ENCODE measurements at regions not wholly inside any gene's neighbourhood (a gene's known extent, or its start where the extent isn't known, plus 50 kb on each side); places are given as distances from the start of the nearest gene placed in this dataset.

DNA sequence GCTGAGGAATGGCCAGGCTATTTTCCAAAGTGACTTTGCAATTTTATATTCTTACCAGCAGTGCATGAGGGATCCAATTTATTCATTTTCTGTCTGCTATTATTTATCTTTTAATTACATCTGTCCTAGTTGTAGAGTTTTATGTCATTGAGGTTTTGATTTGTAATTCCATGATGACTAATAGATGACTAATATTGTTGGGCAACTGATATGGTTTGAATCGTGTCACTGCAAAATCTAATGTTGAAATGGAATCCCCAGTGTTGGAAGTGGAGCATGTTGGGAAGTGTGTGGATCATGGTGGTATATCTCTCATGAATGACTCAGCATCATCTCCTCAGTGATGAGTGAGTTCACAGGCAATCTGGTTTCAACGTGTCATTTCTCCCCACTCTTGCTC, 201.5 kb downstream of the TBX22 start:
- H3K27ac Mint-ChIP-seq (ENCODE audit: unreplicated experiment): peak overlapping the region; percentile 47
- Histone ChIP-seq H3K9me3 (ENCODE audit: insufficient read depth, low read depth, low read length) (no peaks in the 10 kb centered on the region), H3K27ac (ENCODE audit: low read depth, low read length) (no peak overlapping the region), H3K4me1 (ENCODE audit: insufficient read depth, low read length) (no peaks in the 10 kb centered on the region), H3K36me3 (ENCODE audit: insufficient read depth, low read length) (no peaks in the 10 kb centered on the region), H2AFZ (ENCODE audit: low read depth, low read length) (no peak overlapping the region), H3K4me3 (ENCODE audit: insufficient read depth, low read depth, low read length) (no peak overlapping the region), H3K9ac (ENCODE audit: low read length) (no peak overlapping the region), H3K4me2 (ENCODE audit: low read length) (no peak overlapping the region), H3K79me2 (ENCODE audit: insufficient read depth, low read length) (no peaks in the 10 kb centered on the region), H4K20me1 (ENCODE audit: insufficient read depth, low read length) (no peaks in the 10 kb centered on the region), H3K27me3 (ENCODE audit: insufficient read depth, low read length) (no peaks in the 10 kb centered on the region)
- no peak for DNase-seq (ENCODE audit: low read depth)
- no peaks in the 10 kb centered on the region for H3K36me3 Mint-ChIP-seq (ENCODE audit: low read depth, unreplicated experiment)
- H3K9me3 Mint-ChIP-seq (ENCODE audit: unreplicated experiment): peaks cover 2% of the 10 kb centered on the region
- TF ChIP-seq, protein P1, sequence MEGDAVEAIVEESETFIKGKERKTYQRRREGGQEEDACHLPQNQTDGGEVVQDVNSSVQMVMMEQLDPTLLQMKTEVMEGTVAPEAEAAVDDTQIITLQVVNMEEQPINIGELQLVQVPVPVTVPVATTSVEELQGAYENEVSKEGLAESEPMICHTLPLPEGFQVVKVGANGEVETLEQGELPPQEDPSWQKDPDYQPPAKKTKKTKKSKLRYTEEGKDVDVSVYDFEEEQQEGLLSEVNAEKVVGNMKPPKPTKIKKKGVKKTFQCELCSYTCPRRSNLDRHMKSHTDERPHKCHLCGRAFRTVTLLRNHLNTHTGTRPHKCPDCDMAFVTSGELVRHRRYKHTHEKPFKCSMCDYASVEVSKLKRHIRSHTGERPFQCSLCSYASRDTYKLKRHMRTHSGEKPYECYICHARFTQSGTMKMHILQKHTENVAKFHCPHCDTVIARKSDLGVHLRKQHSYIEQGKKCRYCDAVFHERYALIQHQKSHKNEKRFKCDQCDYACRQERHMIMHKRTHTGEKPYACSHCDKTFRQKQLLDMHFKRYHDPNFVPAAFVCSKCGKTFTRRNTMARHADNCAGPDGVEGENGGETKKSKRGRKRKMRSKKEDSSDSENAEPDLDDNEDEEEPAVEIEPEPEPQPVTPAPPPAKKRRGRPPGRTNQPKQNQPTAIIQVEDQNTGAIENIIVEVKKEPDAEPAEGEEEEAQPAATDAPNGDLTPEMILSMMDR (IDR thresholded peaks at IDR 0.05; ENCODE audit: insufficient read depth, low read depth, low read length): no peak
- no peak for TF ChIP-seq EZH2 (IDR thresholded peaks at IDR 0.05; ENCODE audit: insufficient read depth, low read length)
- FAIRE-seq: peak; percentile 75
- H3K27me3 Mint-ChIP-seq (ENCODE audit: low read depth, unreplicated experiment): no peaks in the 10 kb centered on the region
- no peak overlapping the region for H3K4me3 Mint-ChIP-seq (ENCODE audit: unreplicated experiment)
- H3K4me1 Mint-ChIP-seq (ENCODE audit: low read depth, unreplicated experiment): no peaks in the 10 kb centered on the region

DNA sequence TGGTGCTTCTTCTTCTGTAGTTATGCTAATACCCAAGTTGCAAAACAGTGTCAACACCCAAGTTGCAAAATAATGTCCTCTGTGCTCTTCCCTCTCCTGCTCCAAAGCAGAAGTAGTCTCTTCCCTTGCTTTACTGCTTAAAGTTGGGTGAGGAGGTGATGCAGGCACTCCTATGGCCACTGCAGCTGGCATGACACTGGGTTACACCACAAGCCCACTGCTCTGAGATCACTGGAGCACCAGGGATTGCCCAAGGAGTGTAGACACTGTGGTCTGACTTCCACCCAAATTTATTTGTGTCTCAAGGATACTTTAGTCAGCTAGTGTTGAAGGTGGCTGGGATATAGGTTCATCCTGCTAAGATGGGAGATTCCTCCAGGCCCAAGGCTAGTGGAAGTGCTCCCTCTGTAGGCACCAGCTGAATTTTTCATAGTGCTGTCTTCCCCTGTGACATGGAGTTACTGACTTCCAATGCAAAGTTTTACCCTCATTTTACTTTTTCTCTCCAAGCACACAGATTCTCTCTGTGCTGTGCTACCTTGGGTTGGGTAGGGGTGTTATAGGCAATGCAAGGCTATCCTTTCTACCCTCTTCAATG, 196.2 kb upstream of the TENT5D start:
- Histone ChIP-seq H3K27me3 (ENCODE audit: insufficient read depth, low read length) (no peaks in the 10 kb centered on the region), H3K4me1 (ENCODE audit: insufficient read depth, low read length) (no peaks in the 10 kb centered on the region), H3K9ac (ENCODE audit: low read length) (no peak overlapping the region), H2AFZ (ENCODE audit: low read depth, low read length) (no peak overlapping the region), H3K4me3 (ENCODE audit: insufficient read depth, low read depth, low read length) (no peak overlapping the region), H3K36me3 (ENCODE audit: insufficient read depth, low read length) (no peaks in the 10 kb centered on the region), H3K9me3 (ENCODE audit: insufficient read depth, low read depth, low read length) (no peaks in the 10 kb centered on the region), H3K27ac (ENCODE audit: low read depth, low read length) (no peak overlapping the region), H3K4me2 (ENCODE audit: low read length) (no peak overlapping the region), H4K20me1 (ENCODE audit: insufficient read depth, low read length) (no peaks in the 10 kb centered on the region), H3K79me2 (ENCODE audit: insufficient read depth, low read length) (no peaks in the 10 kb centered on the region)
- Mint-ChIP-seq H3K4me3 (ENCODE audit: unreplicated experiment) (no peak overlapping the region), H3K4me1 (ENCODE audit: low read depth, unreplicated experiment) (no peaks in the 10 kb centered on the region), H3K9me3 (ENCODE audit: unreplicated experiment) (no peaks in the 10 kb centered on the region), H3K36me3 (ENCODE audit: low read depth, unreplicated experiment) (no peaks in the 10 kb centered on the region), H3K27me3 (ENCODE audit: low read depth, unreplicated experiment) (no peaks in the 10 kb centered on the region), H3K27ac (ENCODE audit: unreplicated experiment) (no peak overlapping the region)
- FAIRE-seq (peak; percentile 64), DNase-seq (ENCODE audit: low read depth) (no peak)
- TF ChIP-seq, protein P1 (IDR thresholded peaks at IDR 0.05; ENCODE audit: insufficient read depth, low read depth, low read length): no peak
- no peak for TF ChIP-seq EZH2 (IDR thresholded peaks at IDR 0.05; ENCODE audit: insufficient read depth, low read length)

DNA sequence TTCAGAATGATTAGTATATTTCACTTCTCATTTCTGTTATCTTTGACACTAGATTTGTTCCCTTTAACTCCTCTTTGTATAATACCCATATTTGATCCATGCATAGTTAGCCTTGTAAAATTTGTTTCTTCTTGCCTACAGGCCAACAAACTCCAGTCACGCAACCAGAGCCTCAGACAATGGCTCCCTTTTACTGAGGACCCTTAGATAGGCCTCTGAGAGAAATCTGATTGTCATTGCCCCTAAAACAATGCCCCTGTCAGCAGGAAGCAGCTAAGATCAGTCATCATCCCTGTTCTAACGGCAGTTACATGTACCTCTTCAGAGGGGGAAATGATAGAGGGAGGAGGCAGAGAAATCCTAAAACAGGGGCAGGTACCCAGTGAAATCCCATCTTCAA, 190.6 kb upstream of the TENT5D start:
- Histone ChIP-seq H3K36me3 (ENCODE audit: insufficient read depth, low read length) (no peaks in the 10 kb centered on the region), H3K27me3 (ENCODE audit: insufficient read depth, low read length) (no peaks in the 10 kb centered on the region), H3K79me2 (ENCODE audit: insufficient read depth, low read length) (no peaks in the 10 kb centered on the region), H2AFZ (ENCODE audit: low read depth, low read length) (no peak overlapping the region), H3K4me2 (ENCODE audit: low read length) (no peak overlapping the region), H4K20me1 (ENCODE audit: insufficient read depth, low read length) (no peaks in the 10 kb centered on the region), H3K4me3 (ENCODE audit: insufficient read depth, low read depth, low read length) (no peak overlapping the region), H3K27ac (ENCODE audit: low read depth, low read length) (no peak overlapping the region), H3K9me3 (ENCODE audit: insufficient read depth, low read depth, low read length) (no peaks in the 10 kb centered on the region), H3K9ac (ENCODE audit: low read length) (no peak overlapping the region), H3K4me1 (ENCODE audit: insufficient read depth, low read length) (no peaks in the 10 kb centered on the region)
- Mint-ChIP-seq H3K27me3 (ENCODE audit: low read depth, unreplicated experiment) (no peaks in the 10 kb centered on the region), H3K4me3 (ENCODE audit: unreplicated experiment) (no peak overlapping the region), H3K4me1 (ENCODE audit: low read depth, unreplicated experiment) (no peaks in the 10 kb centered on the region), H3K9me3 (ENCODE audit: unreplicated experiment) (no peaks in the 10 kb centered on the region), H3K36me3 (ENCODE audit: low read depth, unreplicated experiment) (no peaks in the 10 kb centered on the region), H3K27ac (ENCODE audit: unreplicated experiment) (no peak overlapping the region)
- DNase-seq (ENCODE audit: low read depth): no peak
- TF ChIP-seq, protein P1 (IDR thresholded peaks at IDR 0.05; ENCODE audit: insufficient read depth, low read depth, low read length): no peak
- no peak for TF ChIP-seq EZH2 (IDR thresholded peaks at IDR 0.05; ENCODE audit: insufficient read depth, low read length)
- FAIRE-seq: peak; percentile 17
